OCI-LY3 (cell line): ENCODE measurements at regions not wholly inside any gene's neighbourhood (a gene's known extent, or its start where the extent isn't known, plus 50 kb on each side); places are given as distances from the start of the nearest gene placed in this dataset.
"Not testable (repeated sequence)": the region's sequence is repeated elsewhere in the genome, so short reads cannot be mapped to it uniquely, and the experiment has no call there.

ENCODE experiments used
- H2AFZ ChIP-seq: fragments of 200-600, 300-600 bp; shearing (Covaris generic); 2 replicates; pipeline ENCODE4 v1.6.0; 2014; ENCODE audit warnings: antibody characterized with exemption, low read depth, low read length
- H3K27ac ChIP-seq: fragments of 200-600, 300-600 bp; sonication (generic); 2 replicates; pipeline ENCODE4 v1.5.1; 2014; ENCODE audit warnings: mild to moderate bottlenecking, low read length, moderate library complexity, mixed read lengths
- H3K27me3 ChIP-seq: fragments of 200-600, 300-600 bp; sonication (generic); 2 replicates; pipeline ENCODE4 v1.6.1; 2014; ENCODE audit warnings: low read depth, low read length, mixed read lengths
- H3K36me3 ChIP-seq: fragments of 200-600, 300-600 bp; sonication (generic); replicated peaks from 2 replicates; pipeline ENCODE3; 2014; ENCODE audit warnings: low read depth, low read length, mixed read lengths
- H3K4me1 ChIP-seq: fragments of 300-600, 200-600 bp; sonication (generic); 2 replicates; pipeline ENCODE4 v1.6.1; 2014; ENCODE audit warnings: low read length, mixed read lengths
- H3K4me2 ChIP-seq: fragments of 200-600, 300-600 bp; sonication (generic); 2 replicates; pipeline ENCODE4 v1.6.1; 2014; ENCODE audit warnings: low read length, mixed read lengths
- H3K4me3 ChIP-seq: fragments of 300-600, 200-600 bp; sonication (generic); 2 replicates; pipeline ENCODE4 v1.5.1; 2014; ENCODE audit warnings: antibody characterized with exemption, mild to moderate bottlenecking, low read length, moderate library complexity
- H3K79me2 ChIP-seq: fragments of 300-600, 200-600 bp; shearing (Covaris generic); 2 replicates; pipeline ENCODE4 v1.6.1; 2014; ENCODE audit warnings: mild to moderate bottlenecking, low read length, mixed read lengths
- H3K9ac ChIP-seq: fragments of 300-600, 200-600 bp; shearing (Covaris generic); 2 replicates; pipeline ENCODE4 v1.6.0; 2014; ENCODE audit warnings: mild to moderate bottlenecking, low read length, moderate library complexity
- H3K9me3 ChIP-seq: fragments of 200-600, 300-600 bp; shearing (Covaris generic); 2 replicates; pipeline ENCODE4 v1.6.1; 2014; ENCODE audit warnings: low read length, mixed read lengths; ENCODE audit not compliant: insufficient read depth
- H4K20me1 ChIP-seq: fragments of 200-600, 300-600 bp; sonication (generic); 2 replicates; pipeline ENCODE4 v1.6.1; 2016; ENCODE audit warnings: low read length, mixed read lengths; ENCODE audit not compliant: insufficient read depth
- CTCF ChIP-seq: fragments of 200-600, 300-600 bp; sonication (generic); IDR thresholded peaks from 2 replicates; pipeline ENCODE4 v1.5.1; 2014; ENCODE audit warnings: antibody characterized with exemption, low read length, low read depth
- EZH2phosphoT487 ChIP-seq: fragments of 200-600 bp; shearing (Covaris generic); IDR thresholded peaks from 2 replicates; pipeline ENCODE4 v1.6.1; 2018; ENCODE audit warnings: antibody characterized with exemption, mixed run types, low read depth

GRCh38 chr7:142628945-142629344, 120.3 kb upstream of the PRSS1 start:
- Histone ChIP-seq H3K27ac (no peak overlapping the region), H2AFZ (no peak overlapping the region), H4K20me1 (no peaks in the 10 kb centered on the region), H3K9ac (no peak overlapping the region), H3K36me3 (no peaks in the 10 kb centered on the region), H3K9me3 (no peaks in the 10 kb centered on the region), H3K27me3 (peaks cover 40% of the 10 kb centered on the region), H3K4me1 (peaks cover 3% of the 10 kb centered on the region; the same call in 1 of the 2 replicates), H3K4me3 (no peak overlapping the region), H3K4me2 (no peak overlapping the region), H3K79me2 (no peaks in the 10 kb centered on the region)
- TF ChIP-seq CTCF (no peak), EZH2phosphoT487 (no peak)

GRCh38 chr7:142627223-142627622, 122.0 kb upstream of the PRSS1 start:
- H3K4me3 ChIP-seq, H3K4me2 ChIP-seq, H3K9ac ChIP-seq, H3K79me2 ChIP-seq, H2AFZ ChIP-seq, H3K4me1 ChIP-seq, H3K9me3 ChIP-seq, H3K27ac ChIP-seq, H3K36me3 ChIP-seq, H4K20me1 ChIP-seq: not testable (repeated sequence)
- H3K27me3 ChIP-seq = peaks cover 49% of the 10 kb centered on the region

- H4K20me1 ChIP-seq = no peaks in the 10 kb centered on the region
- H3K4me1 ChIP-seq = no peaks in the 10 kb centered on the region
- H3K9me3 ChIP-seq = no peaks in the 10 kb centered on the region
- H3K4me2 ChIP-seq = no peak overlapping the region
- H3K79me2 ChIP-seq = no peaks in the 10 kb centered on the region
- peak; percentile 67 for TF ChIP-seq CTCF
- no peak for TF ChIP-seq EZH2phosphoT487
- H3K9ac ChIP-seq = no peak overlapping the region
- H3K36me3 ChIP-seq = no peaks in the 10 kb centered on the region
- H3K27me3 ChIP-seq = peaks cover 47% of the 10 kb centered on the region
- no peak overlapping the region for H2AFZ ChIP-seq
- H3K27ac ChIP-seq = no peak overlapping the region
- H3K4me3 ChIP-seq = no peak overlapping the region
These were observed 122.7 kb upstream of the PRSS1 start for GRCh38 chr7:142626420-142627035.

GRCh38 chr7:142625216-142625615, 124.1 kb upstream of the PRSS1 start:
- H3K9me3 ChIP-seq, H3K36me3 ChIP-seq, H3K4me2 ChIP-seq, H3K9ac ChIP-seq, H3K27ac ChIP-seq, H3K4me3 ChIP-seq, H3K4me1 ChIP-seq, H2AFZ ChIP-seq, H4K20me1 ChIP-seq, H3K79me2 ChIP-seq: not testable (repeated sequence)
- peaks cover 50% of the 10 kb centered on the region for H3K27me3 ChIP-seq

GRCh38 chr7:142620402-142620801, 128.9 kb upstream of the PRSS1 start:
- Histone ChIP-seq H3K27ac (no peak overlapping the region), H3K79me2 (no peaks in the 10 kb centered on the region), H3K27me3 (peaks cover 55% of the 10 kb centered on the region), H4K20me1 (no peaks in the 10 kb centered on the region), H3K36me3 (no peaks in the 10 kb centered on the region), H3K9me3 (no peaks in the 10 kb centered on the region), H3K4me1 (no peaks in the 10 kb centered on the region), H3K9ac (no peak overlapping the region), H3K4me2 (no peak overlapping the region), H2AFZ (no peak overlapping the region), H3K4me3 (no peak overlapping the region)
- TF ChIP-seq CTCF (no peak), EZH2phosphoT487 (no peak)
